ENCODE measurements at regions not wholly inside any gene's neighbourhood (a gene's known extent, or its start where the extent isn't known, plus 50 kb on each side); places are given as distances from the start of the nearest gene placed in this dataset.

GRCh38 chr11:119804698-119805097 is 75.7 kb upstream of the NECTIN1 start:
- TF ChIP-seq CTCF (IDR thresholded peaks at IDR 0.05) (no peak), POLR2A (IDR thresholded peaks at IDR 0.05) (no peak)

All from Peyer's patch (tissue), 4 donors.